HG03469 (cell line): ENCODE measurements at regions not wholly inside any gene's neighbourhood (a gene's known extent, or its start where the extent isn't known, plus 50 kb on each side); places are given as distances from the start of the nearest gene placed in this dataset.

ENCODE experiments used
- ATAC-seq: cut with Tn5 transposase; IDR thresholded peaks from one replicate; pipeline ENCODE4 v1.9.1; 2021; ENCODE audit warnings: mild to moderate bottlenecking, moderate library complexity, moderate number of reproducible peaks; ENCODE audit not compliant: unreplicated experiment

- ATAC-seq, result no peak
Observed at GRCh38 chr13:73687087-73687486, 447.1 kb downstream of the KLF12 start.

GRCh38 chr13:73684750-73685149, 449.5 kb downstream of the KLF12 start:
- ATAC-seq, result no peak

- ATAC-seq, result no peak
Observed at GRCh38 chr13:73684286-73684685, 449.9 kb downstream of the KLF12 start.

- ATAC-seq, result no peak
Observed at GRCh38 chr13:73683746-73684145, 450.5 kb downstream of the KLF12 start.

- no peak for ATAC-seq
Observed at GRCh38 chr13:73681779-73682178, 452.4 kb downstream of the KLF12 start.

GRCh38 chr13:73681015-73681414, 453.2 kb downstream of the KLF12 start:
- ATAC-seq, result no peak

- ATAC-seq, result no peak
Observed at GRCh38 chr13:73677048-73677601, 457.1 kb downstream of the KLF12 start.

- ATAC-seq, result no peak
Observed at GRCh38 chr13:73676550-73677047, 457.6 kb downstream of the KLF12 start.

GRCh38 chr13:73675821-73676220, 458.4 kb downstream of the KLF12 start:
- ATAC-seq, result no peak

- no peak for ATAC-seq
Observed at GRCh38 chr13:73674570-73674969, 459.6 kb downstream of the KLF12 start.

GRCh38 chr13:73673931-73674330, 460.3 kb downstream of the KLF12 start:
- no peak for ATAC-seq

GRCh38 chr13:73672492-73672891, 461.7 kb downstream of the KLF12 start:
- ATAC-seq, result no peak

- ATAC-seq, result no peak
Observed at GRCh38 chr13:73671732-73672131, 462.5 kb downstream of the KLF12 start.

- no peak for ATAC-seq
Observed at GRCh38 chr13:73671011-73671410, 463.2 kb downstream of the KLF12 start.

GRCh38 chr13:73667756-73668155, 466.4 kb downstream of the KLF12 start:
- ATAC-seq, result no peak

GRCh38 chr13:73665261-73665660, 468.9 kb downstream of the KLF12 start:
- no peak for ATAC-seq

GRCh38 chr13:73664851-73665250, 469.4 kb downstream of the KLF12 start:
- ATAC-seq, result no peak

GRCh38 chr13:73662833-73663232, 471.4 kb downstream of the KLF12 start:
- no peak for ATAC-seq

- no peak for ATAC-seq
Observed at GRCh38 chr13:73661687-73662425, 472.3 kb downstream of the KLF12 start.

- ATAC-seq, result no peak
Observed at GRCh38 chr13:73661066-73661465, 473.1 kb downstream of the KLF12 start.

GRCh38 chr13:73658639-73659038, 475.6 kb downstream of the KLF12 start:
- no peak for ATAC-seq

GRCh38 chr13:73657821-73658540, 476.2 kb downstream of the KLF12 start:
- no peak for ATAC-seq
